ENCODE measurements at regions not wholly inside any gene's neighbourhood (a gene's known extent, or its start where the extent isn't known, plus 50 kb on each side); places are given as distances from the start of the nearest gene placed in this dataset.

- no peak overlapping the region for H3K27ac ChIP-seq (ENCODE audit: low read depth, low read length)
Measured at GRCh38 chr20:7775072-7775471, 165.2 kb downstream of the HAO1 start.

GRCh38 chr20:7776148-7776547 lies 164.1 kb downstream of the HAO1 start:
- Mint-ChIP-seq H3K4me3 (no peak overlapping the region), H3K36me3 (ENCODE audit: low read depth) (no peaks in the 10 kb centered on the region), H3K4me1 (no peaks in the 10 kb centered on the region), H3K27me3 (ENCODE audit: insufficient read depth) (no peaks in the 10 kb centered on the region), H3K27ac (no peak overlapping the region), H3K9me3 (peaks cover 25% of the 10 kb centered on the region)
- no peak for TF ChIP-seq CTCF (conservative IDR thresholded peaks at IDR 0.05)
- WGBS, 2 experiments (ENCODE audit: insufficient coverage in 1 of 2, insufficient read length in 1 of 2), result 80 to 100% methylated on average over 2 of the region's 2 CpGs
- Histone ChIP-seq H3K36me3 (ENCODE audit: control insufficient read depth, insufficient read depth, low read length) (no peaks in the 10 kb centered on the region), H3K4me1 (ENCODE audit: control insufficient read depth, insufficient read depth, low read length) (no peaks in the 10 kb centered on the region), H3K9ac (ENCODE audit: extremely low read depth, low read length, poor library complexity, severe bottlenecking) (no peak overlapping the region), H3K9me3 (ENCODE audit: control insufficient read depth, low read length) (peaks cover 20% of the 10 kb centered on the region), H3K27ac (ENCODE audit: low read depth, low read length) (no peak overlapping the region), H3K27me3 (ENCODE audit: control insufficient read depth, insufficient read depth, low read length, poor library complexity, severe bottlenecking) (no peaks in the 10 kb centered on the region), H3K4me3 (ENCODE audit: low read length) (no peak overlapping the region)
- no peak for DNase-seq

More at GRCh38 chr20:7775072-7775471, 165.2 kb downstream of the HAO1 start:
- WGBS, 2 experiments (ENCODE audit: insufficient coverage in 1 of 2, insufficient read length in 1 of 2), result 93% methylated on average over 2 of the region's 2 CpGs; no CpG with 5 or more reads in 1 of the 2 experiments
- no peak overlapping the region for H3K4me3 Mint-ChIP-seq
- Histone ChIP-seq H3K9me3 (ENCODE audit: control insufficient read depth, low read length) (peaks cover 20% of the 10 kb centered on the region), H3K27me3 (ENCODE audit: control insufficient read depth, insufficient read depth, low read length, poor library complexity, severe bottlenecking) (no peaks in the 10 kb centered on the region), H3K9ac (ENCODE audit: extremely low read depth, low read length, poor library complexity, severe bottlenecking) (no peak overlapping the region), H3K4me3 (ENCODE audit: low read length) (no peak overlapping the region), H3K4me1 (ENCODE audit: control insufficient read depth, insufficient read depth, low read length) (no peaks in the 10 kb centered on the region), H3K36me3 (ENCODE audit: control insufficient read depth, insufficient read depth, low read length) (no peaks in the 10 kb centered on the region)
- no peaks in the 10 kb centered on the region for H3K27me3 Mint-ChIP-seq (ENCODE audit: insufficient read depth)
- DNase-seq, result no peak
- TF ChIP-seq CTCF (conservative IDR thresholded peaks at IDR 0.05), result no peak
- H3K36me3 Mint-ChIP-seq (ENCODE audit: low read depth), result no peaks in the 10 kb centered on the region
- H3K27ac Mint-ChIP-seq, result no peak overlapping the region
- H3K4me1 Mint-ChIP-seq, result no peaks in the 10 kb centered on the region
- peaks cover 25% of the 10 kb centered on the region for H3K9me3 Mint-ChIP-seq

GRCh38 chr20:7790189-7790588 lies 150.1 kb downstream of the HAO1 start:
- Histone ChIP-seq H3K27ac (ENCODE audit: low read depth, low read length) (no peak overlapping the region), H3K4me3 (ENCODE audit: low read length) (no peak overlapping the region), H3K9ac (ENCODE audit: extremely low read depth, low read length, poor library complexity, severe bottlenecking) (no peak overlapping the region), H3K9me3 (ENCODE audit: control insufficient read depth, low read length) (no peaks in the 10 kb centered on the region), H3K27me3 (ENCODE audit: control insufficient read depth, insufficient read depth, low read length, poor library complexity, severe bottlenecking) (no peaks in the 10 kb centered on the region), H3K36me3 (ENCODE audit: control insufficient read depth, insufficient read depth, low read length) (no peaks in the 10 kb centered on the region), H3K4me1 (ENCODE audit: control insufficient read depth, insufficient read depth, low read length) (no peaks in the 10 kb centered on the region)
- 85 to 92% methylated on average over 2 of the region's 2 CpGs for WGBS, 2 experiments (ENCODE audit: insufficient coverage in 1 of 2, insufficient read length in 1 of 2)
- Mint-ChIP-seq H3K4me3 (no peak overlapping the region), H3K27ac (no peak overlapping the region), H3K9me3 (no peaks in the 10 kb centered on the region), H3K4me1 (no peaks in the 10 kb centered on the region), H3K27me3 (ENCODE audit: insufficient read depth) (no peaks in the 10 kb centered on the region), H3K36me3 (ENCODE audit: low read depth) (no peaks in the 10 kb centered on the region)
- DNase-seq, result no peak
- no peak for TF ChIP-seq CTCF (conservative IDR thresholded peaks at IDR 0.05)

Data from endodermal cell (in vitro differentiated cells).